Karpas-422 (cell line): ENCODE measurements at regions not wholly inside any gene's neighbourhood (a gene's known extent, or its start where the extent isn't known, plus 50 kb on each side); places are given as distances from the start of the nearest gene placed in this dataset.

Source experiments
- DNase-seq: peaks from one replicate; pipeline ENCODE4 v3.0.0-alpha.2; 2015
- H2AFZ ChIP-seq: fragments of 200-600 bp; sonication (generic); 2 replicates; pipeline ENCODE4 v1.6.1; 2014; ENCODE audit warnings: antibody characterized with exemption, low read length, mixed read lengths
- H3K27ac ChIP-seq: fragments of 200-600 bp; sonication (generic); 2 replicates; pipeline ENCODE4 v1.5.1; 2014; ENCODE audit warnings: mild to moderate bottlenecking, low read length, moderate library complexity
- H3K27me3 ChIP-seq: fragments of 200-600 bp; sonication (generic); 2 replicates; pipeline ENCODE4 v1.6.1; 2014; ENCODE audit warnings: low read length, mixed read lengths
- H3K36me3 ChIP-seq: fragments of 200-600 bp; sonication (generic); 2 replicates; pipeline ENCODE4 v1.6.1; 2014; ENCODE audit warnings: low read length, mixed read lengths; ENCODE audit not compliant: insufficient read depth
- H3K4me1 ChIP-seq: fragments of 200-600 bp; sonication (generic); 2 replicates; pipeline ENCODE4 v1.6.1; 2014; ENCODE audit warnings: mild to moderate bottlenecking, low read length, mixed read lengths
- H3K4me2 ChIP-seq: fragments of 200-600 bp; sonication (generic); 2 replicates; pipeline ENCODE4 v1.6.1; 2014; ENCODE audit warnings: low read length, low read depth, mild to moderate bottlenecking; ENCODE audit not compliant: poor library complexity, severe bottlenecking
- H3K4me3 ChIP-seq: fragments of 200-600 bp; sonication (generic); 2 replicates; pipeline ENCODE4 v1.5.1; 2014; ENCODE audit warnings: mild to moderate bottlenecking, antibody characterized with exemption, low read length, mixed read lengths
- H3K79me2 ChIP-seq: fragments of 200-600 bp; sonication (generic); 2 replicates; pipeline ENCODE4 v1.6.1; 2014; ENCODE audit warnings: mild to moderate bottlenecking, low read length, mixed read lengths
- H3K9ac ChIP-seq: fragments of 200-600 bp; sonication (generic); 2 replicates; pipeline ENCODE4 v1.6.0; 2014; ENCODE audit warnings: low read length
- H3K9me2 ChIP-seq: fragments of 200-600 bp; sonication (generic), shearing (Covaris generic); replicated peaks from 2 replicates; pipeline ENCODE4 v1.6.0; 2014; ENCODE audit warnings: mild to moderate bottlenecking, low read length, moderate library complexity; ENCODE audit not compliant: insufficient read depth
- H3K9me3 ChIP-seq: fragments of 300-700, 200-600 bp; sonication (generic); 2 replicates; pipeline ENCODE4 v1.6.1; 2014; ENCODE audit warnings: low read length, mixed read lengths
- H4K20me1 ChIP-seq: fragments of 200-600 bp; sonication (generic); 2 replicates; pipeline ENCODE4 v1.6.1; 2014; ENCODE audit warnings: mild to moderate bottlenecking, antibody characterized with exemption, low read length, low read depth; ENCODE audit not compliant: insufficient read depth

GRCh38 chr3:59519094-59519493 lies 469.3 kb upstream of the CFAP20DC start:
- 0 out of 2 replicates have a peak, but pooled peaks cover 3% of the 10 kb centered on the region for H3K9me2 ChIP-seq
- DNase-seq, result no peak

GRCh38 chr3:59518283-59519055 lies 468.6 kb upstream of the CFAP20DC start:
- no peak overlapping the region for H3K27ac ChIP-seq
- H2AFZ ChIP-seq, result no peak overlapping the region
- no peak overlapping the region for H3K4me2 ChIP-seq
- no peak overlapping the region for H3K4me3 ChIP-seq
- no peaks in the 10 kb centered on the region for H4K20me1 ChIP-seq
- H3K9me3 ChIP-seq, result no peaks in the 10 kb centered on the region
- H3K79me2 ChIP-seq, result no peaks in the 10 kb centered on the region
- no peaks in the 10 kb centered on the region for H3K36me3 ChIP-seq
- DNase-seq, result no peak
- no peaks in the 10 kb centered on the region for H3K27me3 ChIP-seq
- no peaks in the 10 kb centered on the region for H3K4me1 ChIP-seq
- H3K9ac ChIP-seq, result no peak overlapping the region
- 0 out of 2 replicates have a peak, but pooled peaks cover 3% of the 10 kb centered on the region for H3K9me2 ChIP-seq

More at GRCh38 chr3:59519094-59519493, 469.3 kb upstream of the CFAP20DC start:
- Histone ChIP-seq H3K4me1 (no peaks in the 10 kb centered on the region), H3K4me3 (no peak overlapping the region), H3K27ac (no peak overlapping the region), H2AFZ (no peak overlapping the region), H3K79me2 (no peaks in the 10 kb centered on the region), H3K4me2 (no peak overlapping the region), H3K9ac (no peak overlapping the region), H4K20me1 (no peaks in the 10 kb centered on the region), H3K36me3 (no peaks in the 10 kb centered on the region), H3K9me3 (no peaks in the 10 kb centered on the region), H3K27me3 (no peaks in the 10 kb centered on the region)

- Histone ChIP-seq H3K4me1 (no peaks in the 10 kb centered on the region), H3K4me2 (no peak overlapping the region), H3K9me3 (no peaks in the 10 kb centered on the region), H3K9me2 (0 out of 2 replicates have a peak, but pooled peaks cover 3% of the 10 kb centered on the region), H4K20me1 (no peaks in the 10 kb centered on the region), H3K4me3 (no peak overlapping the region), H3K36me3 (no peaks in the 10 kb centered on the region), H2AFZ (no peak overlapping the region), H3K27ac (no peak overlapping the region), H3K27me3 (no peaks in the 10 kb centered on the region), H3K79me2 (no peaks in the 10 kb centered on the region), H3K9ac (no peak overlapping the region)
- no peak for DNase-seq
Measured at GRCh38 chr3:59517388-59517787, 467.6 kb upstream of the CFAP20DC start.

GRCh38 chr3:59515966-59516365 lies 466.1 kb upstream of the CFAP20DC start:
- Histone ChIP-seq H3K36me3 (no peaks in the 10 kb centered on the region), H3K4me1 (no peaks in the 10 kb centered on the region), H4K20me1 (no peaks in the 10 kb centered on the region), H2AFZ (no peak overlapping the region), H3K27me3 (no peaks in the 10 kb centered on the region), H3K9ac (no peak overlapping the region), H3K27ac (no peak overlapping the region), H3K4me2 (no peak overlapping the region), H3K79me2 (no peaks in the 10 kb centered on the region), H3K9me2 (0 out of 2 replicates have a peak, but pooled peaks cover 3% of the 10 kb centered on the region), H3K4me3 (no peak overlapping the region), H3K9me3 (no peaks in the 10 kb centered on the region)
- no peak for DNase-seq

- Histone ChIP-seq H4K20me1 (no peaks in the 10 kb centered on the region), H3K4me3 (no peak overlapping the region), H3K4me2 (no peak overlapping the region), H3K9me3 (no peaks in the 10 kb centered on the region), H3K36me3 (no peaks in the 10 kb centered on the region), H3K27ac (no peak overlapping the region), H2AFZ (no peak overlapping the region), H3K27me3 (no peaks in the 10 kb centered on the region), H3K4me1 (no peaks in the 10 kb centered on the region), H3K9me2 (0 out of 2 replicates have a peak, but pooled peaks cover 3% of the 10 kb centered on the region), H3K79me2 (no peaks in the 10 kb centered on the region), H3K9ac (no peak overlapping the region)
- DNase-seq, result no peak
Measured at GRCh38 chr3:59514865-59515482, 465.1 kb upstream of the CFAP20DC start.

GRCh38 chr3:59513570-59513969 lies 463.7 kb upstream of the CFAP20DC start:
- no peaks in the 10 kb centered on the region for H3K36me3 ChIP-seq

GRCh38 chr3:59512066-59512465 lies 462.2 kb upstream of the CFAP20DC start:
- no peaks in the 10 kb centered on the region for H3K27me3 ChIP-seq
- no peaks in the 10 kb centered on the region for H3K79me2 ChIP-seq
- H4K20me1 ChIP-seq, result no peaks in the 10 kb centered on the region
- H3K4me1 ChIP-seq, result no peaks in the 10 kb centered on the region
- H2AFZ ChIP-seq, result no peak overlapping the region
- H3K4me3 ChIP-seq, result no peak overlapping the region
- H3K9ac ChIP-seq, result no peak overlapping the region
- H3K36me3 ChIP-seq, result no peaks in the 10 kb centered on the region
- H3K9me3 ChIP-seq, result no peaks in the 10 kb centered on the region
- H3K4me2 ChIP-seq, result no peak overlapping the region
- no peak overlapping the region for H3K27ac ChIP-seq
- no peak for DNase-seq
- H3K9me2 ChIP-seq, result 0 out of 2 replicates have a peak, but pooled peaks cover 3% of the 10 kb centered on the region

More at GRCh38 chr3:59513570-59513969, 463.7 kb upstream of the CFAP20DC start:
- no peaks in the 10 kb centered on the region for H3K4me1 ChIP-seq
- H2AFZ ChIP-seq, result no peak overlapping the region
- H3K4me2 ChIP-seq, result no peak overlapping the region
- H3K9ac ChIP-seq, result no peak overlapping the region
- H3K27me3 ChIP-seq, result no peaks in the 10 kb centered on the region
- no peak for DNase-seq
- H3K9me2 ChIP-seq, result 0 out of 2 replicates have a peak, but pooled peaks cover 3% of the 10 kb centered on the region
- H3K27ac ChIP-seq, result no peak overlapping the region
- no peak overlapping the region for H3K4me3 ChIP-seq
- H4K20me1 ChIP-seq, result no peaks in the 10 kb centered on the region
- H3K79me2 ChIP-seq, result no peaks in the 10 kb centered on the region
- H3K9me3 ChIP-seq, result no peaks in the 10 kb centered on the region

GRCh38 chr3:59510576-59510975 lies 460.8 kb upstream of the CFAP20DC start:
- H3K27ac ChIP-seq, result no peak overlapping the region
- H2AFZ ChIP-seq, result no peak overlapping the region
- H3K4me1 ChIP-seq, result no peaks in the 10 kb centered on the region
- no peak overlapping the region for H3K9ac ChIP-seq
- no peaks in the 10 kb centered on the region for H3K27me3 ChIP-seq
- DNase-seq, result no peak
- H3K79me2 ChIP-seq, result no peaks in the 10 kb centered on the region
- 0 out of 2 replicates have a peak, but pooled peaks cover 3% of the 10 kb centered on the region for H3K9me2 ChIP-seq
- H4K20me1 ChIP-seq, result no peaks in the 10 kb centered on the region
- H3K4me3 ChIP-seq, result no peak overlapping the region
- no peaks in the 10 kb centered on the region for H3K36me3 ChIP-seq
- H3K4me2 ChIP-seq, result no peak overlapping the region
- H3K9me3 ChIP-seq, result no peaks in the 10 kb centered on the region
